Hematopoietic multipotent progenitor cell treated with erythropoietin and hydrocortisone succinate and interleukin-3 and kit ligand, for 17 days (in vitro differentiated cells): ENCODE measurements at regions not wholly inside any gene's neighbourhood (a gene's known extent, or its start where the extent isn't known, plus 50 kb on each side); places are given as distances from the start of the nearest gene placed in this dataset.

Experiments
- DNase-seq: peaks from one replicate; pipeline ENCODE4 v3.0.0-alpha.2; 2015; ENCODE audit warnings: low spot score

- DNase-seq = no peak
These were observed 240.7 kb downstream of the BUD13 start for GRCh38 chr11:116532066-116532465.

DNA sequence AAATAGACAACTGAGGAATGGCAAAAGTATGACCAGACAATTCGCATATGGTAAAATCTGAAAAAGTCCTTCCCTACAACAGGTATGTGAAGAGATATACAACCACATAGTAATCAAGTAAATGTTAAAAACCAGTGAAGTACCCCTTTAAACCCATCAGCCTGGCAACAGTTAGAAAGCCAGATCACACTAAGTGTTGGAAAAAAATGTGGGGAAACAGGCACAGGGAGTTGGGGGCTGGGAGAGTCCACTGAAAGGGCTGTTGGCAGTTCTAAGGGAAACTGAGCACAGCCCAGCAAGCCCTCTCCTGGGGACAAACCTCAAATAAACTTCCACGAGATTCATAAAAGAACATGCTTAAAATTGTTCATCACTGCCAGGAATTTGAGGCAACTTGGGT, 242.1 kb downstream of the BUD13 start:
- no peak for DNase-seq

- no peak for DNase-seq
These were observed 243.5 kb downstream of the BUD13 start for GRCh38 chr11:116529271-116529670.

GRCh38 chr11:116527180-116527991, 245.4 kb downstream of the BUD13 start:
- no peak for DNase-seq

- DNase-seq = no peak
These were observed 246.8 kb downstream of the BUD13 start for GRCh38 chr11:116525961-116526495.

- no peak for DNase-seq
These were observed 253.3 kb downstream of the BUD13 start for GRCh38 chr11:116519499-116519898.

GRCh38 chr11:116518141-116518540, 254.6 kb downstream of the BUD13 start:
- no peak for DNase-seq

- DNase-seq = no peak
These were observed 255.2 kb downstream of the BUD13 start for GRCh38 chr11:116517584-116517983.

GRCh38 chr11:116517077-116517476, 255.7 kb downstream of the BUD13 start:
- DNase-seq = no peak

GRCh38 chr11:116515664-116516184, 257.1 kb downstream of the BUD13 start:
- DNase-seq = no peak

- DNase-seq = no peak
These were observed 258.9 kb downstream of the BUD13 start for GRCh38 chr11:116513894-116514293.

DNA sequence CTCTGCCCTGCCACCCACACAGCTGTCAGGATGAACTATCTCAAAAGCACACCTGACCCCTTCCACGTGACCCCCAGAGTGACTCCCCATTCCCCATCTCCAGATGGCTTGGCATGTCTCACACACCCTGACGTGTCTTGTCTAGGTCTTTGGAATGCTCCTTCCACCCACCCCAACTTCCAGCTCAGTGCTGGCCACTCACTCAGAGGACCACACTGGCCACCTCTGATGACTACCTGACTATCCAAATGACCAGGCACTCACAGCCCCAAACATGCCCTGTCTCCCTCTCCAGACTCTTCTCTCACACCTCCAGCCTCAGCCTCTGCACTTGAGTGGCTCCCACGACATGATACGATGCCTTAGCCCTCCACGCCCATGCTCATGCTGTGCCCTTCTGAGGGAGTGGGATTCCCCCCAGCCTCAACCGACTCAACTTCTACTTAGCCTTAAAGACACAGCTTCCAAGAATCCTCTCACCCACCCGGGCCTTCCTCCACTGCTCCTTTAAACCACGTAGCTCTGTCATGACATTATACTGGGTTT, 259.4 kb downstream of the BUD13 start:
- no peak for DNase-seq

- DNase-seq = no peak
These were observed 259.9 kb downstream of the BUD13 start for GRCh38 chr11:116512841-116513240.

DNA sequence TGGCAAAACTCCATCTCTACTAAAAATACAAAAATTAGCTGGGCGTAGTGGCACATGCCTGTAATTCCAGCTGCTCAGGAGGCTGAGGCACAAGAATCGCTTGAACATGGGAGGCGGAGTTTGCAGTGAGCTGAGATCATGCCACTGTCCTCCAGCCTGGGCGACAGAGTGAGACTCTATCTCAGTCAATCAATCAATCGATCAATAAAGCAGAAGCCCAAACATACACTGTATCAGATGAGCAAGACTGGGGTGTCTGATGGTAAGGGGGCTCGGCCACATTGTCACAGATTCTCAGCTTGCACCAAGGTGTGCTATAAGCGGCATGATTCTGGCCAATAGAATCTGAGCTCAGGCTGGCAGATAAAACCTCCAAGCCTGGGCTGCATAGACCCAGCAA, 261.1 kb downstream of the BUD13 start:
- DNase-seq = no peak

- DNase-seq = no peak
These were observed 261.7 kb downstream of the BUD13 start for GRCh38 chr11:116510886-116511650.

- no peak for DNase-seq
These were observed 262.6 kb downstream of the BUD13 start for GRCh38 chr11:116510166-116510565.

DNA sequence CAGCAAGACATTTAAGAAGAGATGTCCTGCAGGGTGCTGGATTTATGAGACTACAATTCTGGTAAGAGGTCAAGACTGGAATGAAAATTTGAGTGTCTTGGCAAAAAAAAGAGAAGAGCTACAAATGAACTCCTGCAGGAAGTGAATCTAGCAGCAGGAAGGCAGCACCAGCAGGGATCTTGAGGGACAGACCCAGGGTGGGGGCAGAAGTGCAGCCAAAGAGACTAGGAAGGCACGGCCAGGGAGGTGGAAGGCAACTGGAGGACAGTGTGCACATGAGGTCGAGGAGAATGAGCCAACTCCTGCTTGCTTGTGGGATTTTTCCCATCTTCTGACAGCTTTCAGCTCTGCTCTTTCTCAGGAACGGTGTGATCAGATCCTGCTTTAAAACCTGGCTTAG, 263.2 kb downstream of the BUD13 start:
- DNase-seq = no peak

DNA sequence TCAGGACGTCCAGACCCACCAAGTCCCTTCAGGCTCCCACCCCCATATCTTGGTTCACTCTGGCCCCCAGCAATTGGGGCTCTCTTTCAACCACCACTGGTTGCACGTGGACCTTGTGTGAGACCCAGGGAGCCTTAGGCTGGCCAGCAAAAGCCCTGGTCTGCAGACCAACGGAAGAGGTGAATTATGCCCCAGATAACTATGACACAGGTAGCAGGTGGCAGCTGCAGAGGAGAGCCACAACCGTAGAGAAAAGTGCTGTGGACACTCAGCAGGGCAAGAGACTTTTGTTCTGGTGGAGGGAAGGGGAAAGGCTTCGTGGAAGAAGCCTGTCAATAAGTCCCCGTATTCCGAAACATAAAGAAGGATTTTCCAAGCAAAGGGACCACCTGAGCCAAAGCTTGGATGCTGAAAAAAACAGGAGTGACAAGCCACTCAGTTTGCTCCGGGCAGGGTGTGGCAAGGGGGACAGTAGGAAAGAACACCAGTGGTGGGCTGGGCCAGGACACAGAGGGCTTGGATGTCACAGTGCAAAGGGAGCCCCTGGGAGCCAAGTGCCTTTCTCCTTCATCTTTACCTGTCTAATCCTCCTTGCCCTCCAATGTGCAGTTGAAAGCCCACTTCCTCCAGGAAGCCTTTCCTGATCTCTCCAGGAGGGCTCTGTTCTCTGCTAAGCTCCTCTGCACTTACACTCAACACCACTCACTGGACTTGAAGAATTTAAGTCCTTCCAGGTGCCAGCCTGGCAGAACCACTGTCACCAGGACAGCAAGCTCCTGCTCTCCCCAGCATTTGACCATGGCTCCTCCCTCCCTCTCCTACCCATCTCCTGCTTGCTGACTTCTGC, 264.7 kb downstream of the BUD13 start:
- no peak for DNase-seq

- DNase-seq = no peak
These were observed 265.8 kb downstream of the BUD13 start for GRCh38 chr11:116507016-116507415.

DNA sequence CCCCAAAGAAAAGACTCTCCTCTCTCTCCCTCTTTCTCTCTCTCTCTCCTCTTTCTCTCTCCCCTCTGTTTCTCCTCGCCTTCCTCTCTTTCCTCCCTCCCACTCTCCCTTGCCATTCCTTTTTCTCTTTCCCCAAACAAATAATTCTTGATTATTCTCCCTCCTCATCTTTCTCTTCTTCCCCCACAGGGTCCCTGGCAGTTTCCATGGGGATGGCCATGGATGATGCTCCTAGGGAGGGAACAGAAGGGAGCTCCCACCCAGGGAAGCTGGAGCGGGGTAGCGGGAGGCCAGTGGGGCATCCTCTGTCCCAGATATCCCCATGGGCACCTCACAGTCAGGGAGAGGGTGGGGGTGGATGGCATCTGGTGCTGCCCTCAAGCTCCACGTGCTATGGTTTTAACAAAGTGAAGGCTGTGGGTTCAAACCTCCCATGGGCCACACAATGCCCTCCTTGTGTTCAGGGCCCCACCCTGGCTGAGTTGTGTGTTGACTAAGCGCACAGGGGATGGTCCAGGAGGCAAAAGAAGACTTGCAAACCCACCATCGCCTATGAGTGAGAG, 266.4 kb downstream of the BUD13 start:
- DNase-seq = no peak
